ENCODE measurements at regions not wholly inside any gene's neighbourhood (a gene's known extent, or its start where the extent isn't known, plus 50 kb on each side); places are given as distances from the start of the nearest gene placed in this dataset.
A peak's percentile ranks its signal among the peaks of the same experiment; 100 is the strongest.
"Not testable (repeated sequence)": the region's sequence is repeated elsewhere in the genome, so short reads cannot be mapped to it uniquely, and the experiment has no call there.

- no peak for DNase-seq (ENCODE audit: low spot score)
Measured at GRCh38 chr1:178607718-178608408, 95.0 kb downstream of the TEX35 start.

GRCh38 chr1:178609015-178609414 lies 96.1 kb downstream of the TEX35 start:
- DNase-seq (ENCODE audit: low spot score), result no peak

- DNase-seq (ENCODE audit: low spot score), result not testable (repeated sequence)
Measured at GRCh38 chr1:178610690-178611410, 97.9 kb downstream of the TEX35 start.

GRCh38 chr1:178612261-178612660 lies 99.4 kb downstream of the TEX35 start:
- no peak for DNase-seq (ENCODE audit: low spot score)

- DNase-seq (ENCODE audit: low spot score), result no peak
Measured at GRCh38 chr1:178613271-178613945, 100.5 kb downstream of the TEX35 start.

GRCh38 chr1:178614286-178614685 lies 101.4 kb downstream of the TEX35 start:
- DNase-seq (ENCODE audit: low spot score), result no peak

GRCh38 chr1:178619042-178619927 lies 105.8 kb upstream of the RALGPS2 start:
- no peak for DNase-seq (ENCODE audit: low spot score)

- no peak for DNase-seq (ENCODE audit: low spot score)
Measured at GRCh38 chr1:178620584-178621475, 104.2 kb upstream of the RALGPS2 start.

- DNase-seq (ENCODE audit: low spot score), result no peak
Measured at GRCh38 chr1:178621822-178622221, 103.2 kb upstream of the RALGPS2 start.

- DNase-seq (ENCODE audit: low spot score), result no peak
Measured at GRCh38 chr1:178625695-178626094, 99.3 kb upstream of the RALGPS2 start.

- no peak for DNase-seq (ENCODE audit: low spot score)
Measured at GRCh38 chr1:178627037-178627436, 98.0 kb upstream of the RALGPS2 start.

GRCh38 chr1:178628637-178629251 lies 96.3 kb upstream of the RALGPS2 start:
- no peak for DNase-seq (ENCODE audit: low spot score)

- DNase-seq (ENCODE audit: low spot score), result peak; percentile 74
Measured at GRCh38 chr1:178629252-178630154, 95.5 kb upstream of the RALGPS2 start.

- no peak for DNase-seq (ENCODE audit: low spot score)
Measured at GRCh38 chr1:178630417-178630816, 94.6 kb upstream of the RALGPS2 start.

- no peak for DNase-seq (ENCODE audit: low spot score)
Measured at GRCh38 chr1:178632653-178633052, 92.4 kb upstream of the RALGPS2 start.

- no peak for DNase-seq (ENCODE audit: low spot score)
Measured at GRCh38 chr1:178633056-178633455, 92.0 kb upstream of the RALGPS2 start.

GRCh38 chr1:178634445-178634844 lies 90.6 kb upstream of the RALGPS2 start:
- DNase-seq (ENCODE audit: low spot score), result no peak

GRCh38 chr1:178637841-178638240 lies 87.2 kb upstream of the RALGPS2 start:
- DNase-seq (ENCODE audit: low spot score), result no peak

- no peak for DNase-seq (ENCODE audit: low spot score)
Measured at GRCh38 chr1:178639326-178639725, 85.7 kb upstream of the RALGPS2 start.

GRCh38 chr1:178642282-178642681 lies 82.8 kb upstream of the RALGPS2 start:
- DNase-seq (ENCODE audit: low spot score), result no peak

Data from ecto neural progenitor cell (in vitro differentiated cells).